Activated CD4-positive, alpha-beta T cell treated with anti-CD3 and anti-CD28 coated beads for 48 hours (primary cell): ENCODE measurements at regions not wholly inside any gene's neighbourhood (a gene's known extent, or its start where the extent isn't known, plus 50 kb on each side); places are given as distances from the start of the nearest gene placed in this dataset.
"Not testable (repeated sequence)": the region's sequence is repeated elsewhere in the genome, so short reads cannot be mapped to it uniquely, and the experiment has no call there.

Source experiments
- DNase-seq: peaks from one replicate; pipeline ENCODE4 v3.0.0-alpha.2; 2020

- no peak for DNase-seq
These were observed 58.1 kb downstream of the NPAP1 start for GRCh38 chr15:24733659-24734058.

- no peak for DNase-seq
These were observed 58.8 kb downstream of the NPAP1 start for GRCh38 chr15:24734396-24734795.

GRCh38 chr15:24745290-24745689 lies 69.7 kb downstream of the NPAP1 start:
- DNase-seq = no peak

GRCh38 chr15:24746094-24746493 lies 70.5 kb downstream of the NPAP1 start:
- no peak for DNase-seq

GRCh38 chr15:24747376-24747775 lies 71.8 kb downstream of the NPAP1 start:
- no peak for DNase-seq

DNA sequence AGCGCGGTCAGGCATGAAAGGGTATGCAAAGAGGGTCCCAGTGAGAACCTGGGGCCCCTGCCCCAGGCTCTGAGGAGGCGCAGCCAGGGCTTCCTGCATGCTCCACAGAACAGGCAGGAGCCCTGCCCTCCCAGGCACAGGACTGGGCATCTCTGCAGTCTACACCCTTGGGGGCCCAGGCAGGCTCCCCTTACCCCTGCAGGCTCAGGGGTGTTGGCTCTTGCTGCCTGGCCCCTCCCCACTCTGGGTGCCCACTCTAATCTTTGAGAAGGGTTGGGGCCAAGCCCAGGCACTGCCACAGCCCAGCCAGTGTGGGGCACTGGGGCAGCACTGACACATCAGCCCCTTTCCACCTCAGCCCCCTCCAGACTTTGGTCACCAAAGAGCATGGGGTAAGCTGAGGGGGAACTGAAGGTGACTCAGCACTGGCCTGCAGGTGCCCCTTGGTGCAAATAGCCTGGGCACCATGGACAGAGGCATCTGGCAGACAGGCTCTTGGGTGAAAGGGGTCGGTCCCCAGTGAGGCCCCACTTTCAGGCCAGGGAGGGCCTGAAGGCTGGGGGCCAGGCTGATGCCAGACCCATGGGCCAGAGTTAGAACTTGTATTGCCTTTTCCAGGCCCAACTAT lies 73.4 kb downstream of the NPAP1 start:
- DNase-seq = no peak

DNA sequence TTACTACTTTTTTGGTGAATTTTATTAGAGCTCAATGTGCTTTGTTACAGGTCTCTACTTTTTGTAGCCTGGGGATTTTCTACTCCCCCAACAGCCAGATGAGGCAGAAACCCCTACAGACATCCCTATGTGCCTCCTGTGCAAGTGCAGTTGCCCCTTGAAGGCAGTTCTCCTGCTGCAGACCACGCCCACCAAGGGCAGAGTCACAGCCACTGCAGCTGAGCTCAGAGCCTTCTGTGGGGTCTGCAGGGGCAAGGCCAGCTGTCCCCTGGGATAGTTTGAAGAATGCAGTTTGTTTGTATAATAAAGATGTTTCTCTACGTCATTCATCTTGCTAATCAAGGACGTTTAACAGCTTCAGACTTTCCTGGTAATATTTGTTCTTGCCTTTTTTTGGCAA lies 76.8 kb downstream of the NPAP1 start:
- no peak for DNase-seq

GRCh38 chr15:24756101-24756500 lies 80.5 kb downstream of the NPAP1 start:
- DNase-seq = no peak

DNA sequence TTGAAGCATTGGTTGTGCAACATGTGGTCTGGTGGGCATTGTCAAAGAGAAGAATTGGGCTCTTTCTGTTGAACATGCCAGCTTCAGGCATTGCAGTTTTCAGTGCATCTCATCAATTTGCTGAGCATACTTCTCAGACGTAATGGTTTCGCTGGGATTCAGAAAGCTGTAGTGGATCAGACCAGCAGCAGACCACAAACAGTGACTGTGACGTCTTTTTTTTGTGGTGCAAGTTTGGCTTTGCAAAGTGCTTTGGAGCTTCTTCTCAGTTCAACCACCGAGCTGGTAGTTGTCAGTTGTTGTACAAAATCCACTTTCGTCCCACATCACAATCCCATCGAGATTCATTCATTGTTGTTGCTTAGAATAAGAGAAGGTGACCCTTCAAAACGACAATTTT lies 84.5 kb downstream of the NPAP1 start:
- no peak for DNase-seq

DNA sequence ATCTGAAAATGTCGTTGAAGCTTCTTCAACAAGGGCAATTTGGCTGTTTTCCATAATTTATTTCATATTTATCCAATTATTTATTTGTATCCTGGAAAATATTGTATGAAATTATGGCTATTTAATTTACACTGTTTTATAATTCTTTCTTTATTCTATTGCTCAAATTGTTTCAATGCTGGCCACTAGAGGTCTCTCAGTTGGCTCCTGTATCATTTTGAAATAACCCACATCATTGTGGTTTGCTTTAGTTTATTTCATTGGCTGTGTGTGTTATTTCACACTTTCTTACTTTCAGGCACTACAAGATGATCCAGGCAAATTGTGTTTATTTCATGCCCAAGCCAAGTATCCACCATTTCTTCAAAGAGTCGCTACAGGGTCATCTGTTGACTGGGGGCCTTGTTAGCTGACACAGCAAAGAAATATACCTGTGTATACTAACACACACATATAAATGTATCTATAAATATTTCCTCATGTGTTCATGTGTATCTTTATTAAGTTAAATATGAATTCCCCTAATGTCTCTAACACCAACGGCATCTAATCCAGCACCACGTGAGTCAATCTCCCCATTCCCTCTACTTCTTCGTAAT lies 86.2 kb downstream of the NPAP1 start:
- DNase-seq = no peak

GRCh38 chr15:24763891-24764290 lies 88.3 kb downstream of the NPAP1 start:
- DNase-seq = no peak

DNA sequence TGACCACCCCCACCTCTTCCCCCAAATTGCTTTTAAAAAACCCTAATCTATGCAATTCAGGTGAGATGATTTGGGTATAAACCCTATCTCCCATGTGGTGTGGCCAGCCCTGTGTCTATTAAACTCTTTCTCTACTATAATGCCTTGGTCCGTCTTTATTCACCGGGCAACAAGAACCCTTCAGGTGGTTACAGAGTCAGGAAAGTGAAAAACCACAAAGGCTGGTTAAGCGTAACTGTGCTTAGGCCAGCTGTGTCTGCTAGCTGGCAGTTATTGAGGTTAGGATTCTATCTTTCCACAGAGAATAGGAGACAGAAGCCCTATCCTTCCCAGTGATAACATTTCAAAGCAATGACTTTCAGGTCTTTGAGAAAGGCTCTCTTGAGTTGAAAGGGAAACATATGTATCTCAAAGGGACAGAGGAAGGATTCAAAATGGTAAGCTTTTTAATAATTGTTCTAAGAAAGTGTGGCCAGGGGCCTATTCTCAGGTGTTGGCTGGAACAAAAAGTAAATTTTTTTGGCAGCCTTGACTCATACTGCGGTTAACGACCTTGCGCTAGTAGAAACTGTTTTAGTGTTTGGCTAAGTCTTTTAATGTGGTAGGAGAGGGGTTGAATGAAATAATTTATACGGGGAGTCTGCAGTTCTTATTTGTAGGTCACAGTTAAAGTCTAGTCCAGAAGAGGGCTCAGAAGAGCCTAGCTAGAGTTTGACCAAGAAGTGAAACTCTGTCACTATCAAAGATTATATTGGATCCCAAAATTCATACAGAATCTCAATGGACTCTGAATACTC lies 89.0 kb downstream of the NPAP1 start:
- DNase-seq = no peak

DNA sequence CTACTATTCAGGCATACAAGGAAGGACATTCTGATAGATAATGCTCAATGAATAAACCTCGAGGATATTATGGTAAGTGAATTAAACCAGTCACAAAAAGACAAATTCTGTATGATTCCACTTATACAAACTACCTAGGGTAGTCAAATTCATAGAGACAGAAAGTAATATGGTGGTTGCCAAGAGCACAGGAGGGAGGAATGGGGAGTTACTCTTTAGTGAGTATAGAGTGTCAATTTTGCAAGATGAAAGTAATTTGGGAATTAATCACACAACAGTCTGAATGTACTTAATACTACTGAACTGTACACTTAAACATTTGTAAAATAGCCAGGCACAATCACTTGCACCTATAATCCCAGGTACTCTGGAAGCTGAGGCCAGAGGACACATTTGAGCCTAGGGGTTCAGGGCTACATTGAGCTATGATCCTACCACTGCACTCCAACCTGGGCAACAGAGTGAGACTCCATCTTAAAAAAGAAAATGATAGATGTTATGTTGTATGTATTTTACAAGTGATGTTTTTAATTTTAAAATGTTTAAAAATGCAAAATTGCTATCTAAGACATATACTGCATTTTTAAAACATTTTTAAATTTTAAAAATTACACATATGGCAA lies 91.0 kb downstream of the NPAP1 start:
- no peak for DNase-seq

GRCh38 chr15:24772266-24772665 lies 96.7 kb downstream of the NPAP1 start:
- no peak for DNase-seq

DNA sequence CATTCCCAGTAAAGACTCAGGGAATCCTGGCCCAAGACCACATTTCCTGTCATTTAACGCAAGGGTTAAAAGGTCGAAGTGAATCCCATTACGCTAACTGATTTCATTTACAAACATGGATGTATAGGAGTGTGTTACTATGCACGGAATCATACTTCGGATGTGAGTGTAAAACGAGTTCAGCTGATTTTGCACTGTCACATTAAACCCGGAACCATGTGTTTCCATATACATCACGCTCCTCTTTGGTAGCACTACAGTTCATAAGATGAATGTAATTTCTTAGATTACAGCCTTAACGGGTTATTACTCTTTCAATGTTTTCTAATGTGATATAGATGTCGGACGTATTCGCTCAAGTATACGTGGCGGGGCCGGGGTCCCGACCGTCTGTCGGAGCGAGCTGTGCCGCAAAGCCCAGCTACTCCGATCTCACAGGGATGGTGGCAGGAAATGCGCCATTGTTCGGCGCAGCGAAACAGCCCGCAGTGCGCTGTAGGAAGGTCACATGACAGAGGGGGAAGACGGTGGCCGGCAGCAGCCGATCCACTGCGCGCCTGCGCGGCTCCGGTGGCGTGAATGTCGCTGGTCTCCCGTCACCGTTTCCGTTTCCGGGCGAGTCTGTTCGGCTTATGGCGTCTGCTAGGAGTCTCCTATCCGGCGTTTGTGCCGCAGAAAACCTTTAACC lies 97.3 kb downstream of the NPAP1 start:
- peak; percentile 78 for DNase-seq

DNA sequence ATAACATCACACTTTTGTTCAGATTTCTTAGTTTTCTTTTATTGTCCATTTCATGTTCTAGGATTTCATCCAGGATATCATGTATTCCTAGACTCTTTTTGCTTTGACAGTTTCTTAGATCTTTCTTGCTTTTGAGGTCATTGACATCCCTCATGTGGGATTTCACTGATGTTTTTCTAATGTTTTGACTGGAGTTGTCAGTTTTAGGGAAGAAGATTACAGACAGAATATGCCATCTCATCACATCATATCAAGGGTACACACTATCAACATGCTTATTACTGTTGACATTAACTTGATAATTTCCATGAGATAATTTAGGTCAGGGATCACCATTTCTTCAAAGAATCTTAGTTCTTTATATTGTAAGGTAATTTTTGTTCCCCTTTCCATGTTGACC lies 101.7 kb downstream of the NPAP1 start:
- DNase-seq = no peak

- no peak for DNase-seq
These were observed 108.9 kb downstream of the NPAP1 start for GRCh38 chr15:24784506-24784905.

GRCh38 chr15:24786347-24786746 lies 110.8 kb downstream of the NPAP1 start:
- no peak for DNase-seq

GRCh38 chr15:24802624-24803023 lies 127.0 kb downstream of the NPAP1 start:
- not testable (repeated sequence) for DNase-seq

- DNase-seq = no peak
These were observed 135.1 kb upstream of the SNRPN start for GRCh38 chr15:24819680-24820079.

- DNase-seq = no peak
These were observed 131.3 kb upstream of the SNRPN start for GRCh38 chr15:24823473-24823872.

DNA sequence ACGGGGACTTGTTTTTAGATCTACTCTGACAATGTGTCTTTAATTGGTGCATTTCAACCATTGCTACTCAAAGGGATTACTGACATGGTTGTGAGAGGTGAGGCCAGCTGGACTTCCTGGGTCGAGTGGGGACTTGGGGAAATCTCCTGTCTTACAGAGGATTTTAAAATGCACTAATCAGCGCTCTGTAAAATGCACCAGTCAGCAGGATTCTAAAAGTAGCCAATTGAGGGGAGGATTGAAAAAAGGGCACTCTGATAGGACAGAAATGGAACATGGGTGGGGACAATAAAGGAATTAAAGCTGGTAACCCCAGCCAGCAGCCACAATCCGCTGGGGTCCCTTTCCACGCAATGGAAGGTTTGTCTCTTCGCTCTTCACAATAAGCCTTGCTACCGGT lies 122.5 kb upstream of the SNRPN start:
- no peak for DNase-seq

- DNase-seq = no peak
These were observed 119.5 kb upstream of the SNRPN start for GRCh38 chr15:24835301-24835700.
